HCT116 (cell line): ENCODE measurements at regions not wholly inside any gene's neighbourhood (a gene's known extent, or its start where the extent isn't known, plus 50 kb on each side); places are given as distances from the start of the nearest gene placed in this dataset.

Source experiments
- ATAC-seq: fragments of 200-7000 bp; cut with Tn5 transposase; 2 replicates; pipeline ENCODE4 v1.9.1; 2020; ENCODE audit warnings: mild to moderate bottlenecking, moderate library complexity
- BruUV-seq: library from RNA; stranded (reverse); fragments of 400-500 nt; replicated peaks from 2 replicates; lab custom pipeline; 2021; lab: Mats Ljungman, UMichigan
- CTCF ChIA-PET: fragments of 300-600 bp; sonication (Branson Sonifier 250); formaldehyde crosslinking; loops from one replicate; lab custom pipeline; 2021; ENCODE audit warnings: antibody characterized with exemption; lab: Charles Lee
- POLR2A ChIA-PET: fragments of 300-600, 350-600 bp; sonication (Branson Sonifier 250); formaldehyde crosslinking; loops from one replicate; lab custom pipeline; 2021; ENCODE audit warnings: antibody characterized with exemption; lab: Charles Lee
- RAD21 ChIA-PET, 2 experiments: fragments of 300-600 bp; sonication (Branson Sonifier 250); formaldehyde crosslinking; loops; one replicate each; lab custom pipeline; 2023; ENCODE audit warnings: low total read pairs in 2 of 2; ENCODE audit not compliant: uncharacterized antibody in 2 of 2, unreplicated experiment in 2 of 2, low non-redundant PET in 1 of 2; lab: Charles Lee
- DNase-seq: peaks from one replicate; pipeline ENCODE4 v3.0.0-alpha.2; 2010; ENCODE audit warnings: low read depth, low spot score
- H2AFZ ChIP-seq: fragments of 200-600 bp; shearing (Covaris generic), sonication (generic); 2 replicates; pipeline ENCODE4 v1.6.1; 2017; ENCODE audit warnings: low read depth, mixed run types, mixed read lengths, antibody characterized with exemption, low read length; ENCODE audit not compliant: poor library complexity, severe bottlenecking
- H3K27ac ChIP-seq: 2 replicates; pipeline ENCODE4 v1.5.1; 2012; ENCODE audit warnings: low read depth, low read length
- H3K27me3 ChIP-seq: fragments of 200-600 bp; sonication (generic); 2 replicates; pipeline ENCODE4 v1.6.1; 2016; ENCODE audit warnings: mixed run types, low read length, mixed read lengths; ENCODE audit not compliant: insufficient read depth
- H3K36me3 ChIP-seq, 2 experiments: fragments of 200-500 bp in 1 of 2; fragments of 200-600 bp in 1 of 2; sonication (Bioruptor generic) in 1 of 2; sonication (generic) in 1 of 2; 2 replicates each; pipeline versions ENCODE4 v1.5.1 to v1.6.1; 2014 to 2016; ENCODE audit warnings: low read length in 2 of 2, inconsistent platforms in 1 of 2, mixed read lengths in 1 of 2, mixed run types in 1 of 2; ENCODE audit not compliant: insufficient read depth in 2 of 2, control insufficient read depth in 1 of 2
- H3K4me1 ChIP-seq, 2 experiments: fragments of 200-600 bp in 1 of 2; sonication (generic) in 1 of 2; 2 replicates each; pipeline versions ENCODE4 v1.5.1 to v1.6.1; 2012 to 2017; ENCODE audit warnings: low read length in 2 of 2, inconsistent platforms in 1 of 2, mild to moderate bottlenecking in 1 of 2, mixed read lengths in 1 of 2, mixed run types in 1 of 2, moderate library complexity in 1 of 2; ENCODE audit not compliant: insufficient read depth in 2 of 2, control insufficient read depth in 1 of 2
- H3K4me2 ChIP-seq: fragments of 200-600 bp; sonication (generic); 2 replicates; pipeline ENCODE4 v1.6.1; 2017; ENCODE audit warnings: mixed run types, low read length, mixed read lengths
- H3K4me3 ChIP-seq, 2 experiments: fragments of 200-600 bp in 1 of 2; sonication (generic) in 1 of 2; replicated peaks in 1 of 2; 2 replicates each; pipeline ENCODE4 v1.5.1; 2011 to 2016; ENCODE audit warnings: low read length in 2 of 2, control low read depth in 1 of 2, low read depth in 1 of 2, mild to moderate bottlenecking in 1 of 2, mixed read lengths in 1 of 2, mixed run types in 1 of 2
- H3K79me2 ChIP-seq: fragments of 200-600 bp; sonication (generic); 2 replicates; pipeline ENCODE4 v1.6.1; 2017; ENCODE audit warnings: mild to moderate bottlenecking, mixed run types, low read length, moderate library complexity, mixed read lengths; ENCODE audit not compliant: insufficient read depth
- H3K9ac ChIP-seq: fragments of 200-600 bp; sonication (generic); 2 replicates; pipeline ENCODE4 v1.6.1; 2016; ENCODE audit warnings: low read length, mixed read lengths
- H3K9me2 ChIP-seq: fragments of 200-600 bp; sonication (generic), shearing (Covaris generic); 2 replicates; pipeline ENCODE4 v1.6.1; 2017; ENCODE audit warnings: mixed run types, mild to moderate bottlenecking, moderate library complexity; ENCODE audit not compliant: insufficient read depth
- H3K9me3 ChIP-seq, 2 experiments: fragments of 200-500 bp in 1 of 2; fragments of 200-600 bp in 1 of 2; sonication (Bioruptor generic) in 1 of 2; sonication (generic) in 1 of 2; 2 replicates each; pipeline ENCODE4 v1.6.1; 2014 to 2017; ENCODE audit warnings: low read length in 2 of 2, mixed read lengths in 2 of 2, inconsistent platforms in 1 of 2, low read depth in 1 of 2, mild to moderate bottlenecking in 1 of 2, mixed run types in 1 of 2, moderate library complexity in 1 of 2; ENCODE audit not compliant: control insufficient read depth in 1 of 2, insufficient read depth in 1 of 2
- H4K20me1 ChIP-seq: fragments of 200-600 bp; sonication (generic), shearing (Covaris generic); 2 replicates; pipeline ENCODE4 v1.6.1; 2017; ENCODE audit warnings: mixed run types, mild to moderate bottlenecking, moderate library complexity; ENCODE audit not compliant: insufficient read depth
- ELF1 ChIP-seq: IDR thresholded peaks from 2 replicates; pipeline ENCODE4 v1.6.1; 2012; ENCODE audit warnings: low read depth, borderline replicate concordance
- EZH2 ChIP-seq: fragments of 200-600 bp; sonication (generic); IDR thresholded peaks from 2 replicates; pipeline ENCODE4 v1.6.1; 2017; ENCODE audit warnings: antibody characterized with exemption, mixed run types
- EZH2phosphoT487 ChIP-seq: fragments of 200-600 bp; IDR thresholded peaks from 2 replicates; pipeline ENCODE4 v1.6.1; 2018; ENCODE audit warnings: antibody characterized with exemption, borderline replicate concordance
- POLR2A ChIP-seq: IDR thresholded peaks from 2 replicates; pipeline ENCODE4 v1.7.0; 2011; ENCODE audit warnings: borderline replicate concordance; ENCODE audit not compliant: insufficient read depth, insufficient read length; ENCODE audit errors: extremely low read depth
- RAD21 ChIP-seq: IDR thresholded peaks from 2 replicates; pipeline ENCODE4 v1.6.1; 2012; ENCODE audit warnings: low read depth, mild to moderate bottlenecking
- SRF ChIP-seq: IDR thresholded peaks from 2 replicates; pipeline ENCODE4 v1.6.1; 2012; ENCODE audit warnings: low read depth
- TCF7L2 ChIP-seq: IDR thresholded peaks from 2 replicates; pipeline ENCODE4 v1.7.0; 2011; ENCODE audit warnings: borderline replicate concordance, inconsistent platforms; ENCODE audit not compliant: insufficient read depth, insufficient read length; ENCODE audit errors: extremely low read depth
- ZFX ChIP-seq: fragments of 450-650 bp; IDR thresholded peaks from 2 replicates; pipeline ENCODE4 v1.6.1; 2017
- ZNF274 ChIP-seq: fragments of 200-500 bp; sonication (Bioruptor generic); IDR thresholded peaks from 2 replicates; pipeline ENCODE4 v1.6.1; 2014; ENCODE audit warnings: mild to moderate bottlenecking, low read depth, low read length, inconsistent platforms
- intact Hi-C: fragments of 100-400 bp; cut with micrococcal nuclease; formaldehyde crosslinking; loops from 2 replicates; pipeline ENCODE4 v1.10.0; 2022
- TF ChIP-seq, protein P1 (sequence below): IDR thresholded peaks from 2 replicates; pipeline ENCODE4 v1.6.1; 2012; ENCODE audit warnings: low read depth
- TF ChIP-seq, protein P2 (sequence below): IDR thresholded peaks from 2 replicates; pipeline ENCODE4 v1.6.1; 2012
- TF ChIP-seq, protein P3 (sequence below): IDR thresholded peaks from 2 replicates; pipeline ENCODE4 v1.6.1; 2012

DNA sequence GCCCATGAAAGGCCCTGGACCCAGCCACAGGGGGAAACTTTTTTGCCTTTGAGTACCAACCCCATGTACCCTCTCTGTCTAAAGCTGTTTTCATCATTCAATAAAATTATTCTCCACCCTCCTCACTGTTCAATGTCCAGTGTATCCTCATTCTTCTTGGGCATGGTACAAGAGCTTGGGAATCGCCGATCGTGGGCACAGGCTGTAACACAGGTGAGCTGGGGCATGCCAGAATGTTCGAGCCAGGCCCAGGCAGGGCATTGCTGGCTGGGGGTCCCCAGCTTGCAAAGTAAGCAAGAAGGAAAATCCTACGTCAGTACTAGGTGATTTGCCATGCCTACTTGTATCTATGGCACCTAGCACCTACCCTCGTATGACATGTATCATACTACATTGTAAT lies 162.1 kb upstream of the NOL4 start:
- TF ChIP-seq, protein P1, sequence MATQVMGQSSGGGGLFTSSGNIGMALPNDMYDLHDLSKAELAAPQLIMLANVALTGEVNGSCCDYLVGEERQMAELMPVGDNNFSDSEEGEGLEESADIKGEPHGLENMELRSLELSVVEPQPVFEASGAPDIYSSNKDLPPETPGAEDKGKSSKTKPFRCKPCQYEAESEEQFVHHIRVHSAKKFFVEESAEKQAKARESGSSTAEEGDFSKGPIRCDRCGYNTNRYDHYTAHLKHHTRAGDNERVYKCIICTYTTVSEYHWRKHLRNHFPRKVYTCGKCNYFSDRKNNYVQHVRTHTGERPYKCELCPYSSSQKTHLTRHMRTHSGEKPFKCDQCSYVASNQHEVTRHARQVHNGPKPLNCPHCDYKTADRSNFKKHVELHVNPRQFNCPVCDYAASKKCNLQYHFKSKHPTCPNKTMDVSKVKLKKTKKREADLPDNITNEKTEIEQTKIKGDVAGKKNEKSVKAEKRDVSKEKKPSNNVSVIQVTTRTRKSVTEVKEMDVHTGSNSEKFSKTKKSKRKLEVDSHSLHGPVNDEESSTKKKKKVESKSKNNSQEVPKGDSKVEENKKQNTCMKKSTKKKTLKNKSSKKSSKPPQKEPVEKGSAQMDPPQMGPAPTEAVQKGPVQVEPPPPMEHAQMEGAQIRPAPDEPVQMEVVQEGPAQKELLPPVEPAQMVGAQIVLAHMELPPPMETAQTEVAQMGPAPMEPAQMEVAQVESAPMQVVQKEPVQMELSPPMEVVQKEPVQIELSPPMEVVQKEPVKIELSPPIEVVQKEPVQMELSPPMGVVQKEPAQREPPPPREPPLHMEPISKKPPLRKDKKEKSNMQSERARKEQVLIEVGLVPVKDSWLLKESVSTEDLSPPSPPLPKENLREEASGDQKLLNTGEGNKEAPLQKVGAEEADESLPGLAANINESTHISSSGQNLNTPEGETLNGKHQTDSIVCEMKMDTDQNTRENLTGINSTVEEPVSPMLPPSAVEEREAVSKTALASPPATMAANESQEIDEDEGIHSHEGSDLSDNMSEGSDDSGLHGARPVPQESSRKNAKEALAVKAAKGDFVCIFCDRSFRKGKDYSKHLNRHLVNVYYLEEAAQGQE: no peak
- TF ChIP-seq TCF7L2 (no peak), ZFX (no peak), POLR2A (no peak), ELF1 (no peak), RAD21 (no peak), ZNF274 (no peak), EZH2phosphoT487 (no peak), SRF (no peak), EZH2 (no peak)
- TF ChIP-seq, protein P2, sequence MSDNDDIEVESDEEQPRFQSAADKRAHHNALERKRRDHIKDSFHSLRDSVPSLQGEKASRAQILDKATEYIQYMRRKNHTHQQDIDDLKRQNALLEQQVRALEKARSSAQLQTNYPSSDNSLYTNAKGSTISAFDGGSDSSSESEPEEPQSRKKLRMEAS: no peak
- TF ChIP-seq, protein P3, sequence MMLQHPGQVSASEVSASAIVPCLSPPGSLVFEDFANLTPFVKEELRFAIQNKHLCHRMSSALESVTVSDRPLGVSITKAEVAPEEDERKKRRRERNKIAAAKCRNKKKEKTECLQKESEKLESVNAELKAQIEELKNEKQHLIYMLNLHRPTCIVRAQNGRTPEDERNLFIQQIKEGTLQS: no peak
- no peak for ATAC-seq
- RAD21 ChIA-PET: no interaction called here
- H2AFZ ChIP-seq: no peak overlapping the region
- no peak overlapping the region for H3K9ac ChIP-seq
- CTCF ChIA-PET: no interaction called here
- H3K27ac ChIP-seq: no peak overlapping the region
- no TSS peak for BruUV-seq
- H3K27me3 ChIP-seq: no peaks in the 10 kb centered on the region
- POLR2A ChIA-PET: no interaction called here
- intact Hi-C loops: no loop called here
- DNase-seq: no peak
- H3K79me2 ChIP-seq: no peaks in the 10 kb centered on the region
- no peaks in the 10 kb centered on the region for H3K4me1 ChIP-seq
- H3K4me2 ChIP-seq: no peak overlapping the region
- no peaks in the 10 kb centered on the region for H4K20me1 ChIP-seq
- no peaks in the 10 kb centered on the region for H3K9me2 ChIP-seq
- no peaks in the 10 kb centered on the region for H3K36me3 ChIP-seq
- H3K4me3 ChIP-seq: no peak overlapping the region
- no peaks in the 10 kb centered on the region for H3K9me3 ChIP-seq
